K562 (cell line): ENCODE measurements at regions not wholly inside any gene's neighbourhood (a gene's known extent, or its start where the extent isn't known, plus 50 kb on each side); places are given as distances from the start of the nearest gene placed in this dataset.

Source experiments
- ATAC-seq: fragments of 200-7000 bp; cut with Tn5 transposase; 3 replicates; pipeline ENCODE4 v1.9.1; 2020; ENCODE audit warnings: moderate library complexity
- BruUV-seq: library from RNA; stranded (reverse); fragments of 400-500 nt; replicated peaks from 2 replicates; lab custom pipeline; 2021; lab: Mats Ljungman, UMichigan
- CTCF ChIA-PET: fragments of 300-600 bp; formaldehyde crosslinking; extraction: SDS; loops from one replicate; lab custom pipeline; 2021; ENCODE audit warnings: low intra/inter-chr PET ratio; lab: Yijun Ruan, JAX
- POLR2A ChIA-PET: fragments of 300-600, 350-650 bp; sonication (Branson Sonifier 250); formaldehyde crosslinking; extraction: SDS; loops from one replicate; lab custom pipeline; 2021; ENCODE audit warnings: antibody characterized with exemption, inconsistent platforms; lab: Yijun Ruan, JAX
- DNase-seq, 4 experiments: peaks; one replicate each; pipeline versions ENCODE4 v3.0.0 to v3.0.0-alpha.2; 2011 to 2018; ENCODE audit warnings: low spot score in 3 of 4, mixed read lengths in 3 of 4; ENCODE audit errors: extremely low read depth in 1 of 4
- FAIRE-seq: peaks from 2 replicates; lab custom pipeline; 2011; peaks lifted over from hg19 to GRCh38; lab: Jason Lieb, UNC
- H2AFZ ChIP-seq: 2 replicates; pipeline ENCODE4 v1.6.0; 2011; ENCODE audit warnings: low read depth, low read length, control low read depth, inconsistent platforms
- H3K27ac ChIP-seq: fragments of 200-600 bp; 3 replicates; pipeline ENCODE4 v1.8.0; 2011; ENCODE audit warnings: low read depth, mild to moderate bottlenecking, control low read depth, inconsistent platforms, low read length, moderate library complexity, mixed read lengths; ENCODE audit errors: extremely low read depth
- H3K27me3 ChIP-seq, 2 experiments: fragments of 300-600 bp in 1 of 2; 2 replicates in 1 of 2; 3 replicates in 1 of 2; pipeline versions ENCODE4 v1.6.0 to v1.8.0; 2011; ENCODE audit warnings: inconsistent platforms in 2 of 2, low read length in 2 of 2, mild to moderate bottlenecking in 1 of 2, mixed read lengths in 1 of 2, moderate library complexity in 1 of 2; ENCODE audit not compliant: control insufficient read depth in 2 of 2, insufficient read depth in 2 of 2
- H3K36me3 ChIP-seq: fragments of 300-600 bp; 3 replicates; pipeline ENCODE4 v1.8.0; 2011; ENCODE audit warnings: mild to moderate bottlenecking, low read length, inconsistent platforms; ENCODE audit not compliant: control insufficient read depth, insufficient read depth
- H3K4me1 ChIP-seq, 2 experiments: fragments of 200-600 bp in 1 of 2; replicated peaks in 1 of 2; 2 replicates in 1 of 2; 3 replicates in 1 of 2; pipeline versions ENCODE4 v1.5.1 to v1.8.0; 2011; ENCODE audit warnings: inconsistent platforms in 2 of 2, low read length in 2 of 2, mild to moderate bottlenecking in 1 of 2, mixed read lengths in 1 of 2, moderate library complexity in 1 of 2; ENCODE audit not compliant: control insufficient read depth in 2 of 2, insufficient read depth in 2 of 2
- H3K4me2 ChIP-seq: 2 replicates; pipeline ENCODE4 v1.6.1; 2011; ENCODE audit warnings: low read length, control low read depth, inconsistent platforms, mixed read lengths; ENCODE audit not compliant: insufficient read depth
- H3K4me3 ChIP-seq: fragments of 200-600 bp; sonication (generic), shearing (Covaris generic); 2 replicates; pipeline ENCODE4 v1.5.1; 2016; ENCODE audit warnings: control low read depth, inconsistent platforms
- H3K79me2 ChIP-seq: fragments of 200-600 bp; 3 replicates; pipeline ENCODE4 v1.8.0; 2011; ENCODE audit warnings: low read length, inconsistent platforms; ENCODE audit not compliant: control insufficient read depth, insufficient read depth
- H3K9ac ChIP-seq, 2 experiments: 2 replicates each; pipeline versions ENCODE4 v1.6.0 to v1.6.1; 2011; ENCODE audit warnings: low read depth in 2 of 2, low read length in 2 of 2, control low read depth in 1 of 2, inconsistent platforms in 1 of 2, mild to moderate bottlenecking in 1 of 2, mixed read lengths in 1 of 2; ENCODE audit not compliant: insufficient read depth in 1 of 2
- H3K9me1 ChIP-seq: one replicate; pipeline ENCODE4 v1.6.0; 2011; ENCODE audit warnings: inconsistent platforms, mild to moderate bottlenecking, low read length, moderate library complexity; ENCODE audit not compliant: control insufficient read depth, insufficient read depth
- H3K9me3 ChIP-seq: replicated peaks from 2 replicates; pipeline ENCODE4 v1.5.1; 2011; ENCODE audit warnings: low read depth, low read length, inconsistent platforms; ENCODE audit not compliant: control insufficient read depth, insufficient read depth
- H4K20me1 ChIP-seq: replicated peaks from 2 replicates; pipeline ENCODE4 v1.6.1; 2011; ENCODE audit warnings: low read length, inconsistent platforms, mixed read lengths; ENCODE audit not compliant: control insufficient read depth, insufficient read depth
- ATF2 ChIP-seq: sonication (generic); formaldehyde crosslinking; IDR thresholded peaks from 2 replicates; pipeline ENCODE4 v1.8.1; 2022; ENCODE audit warnings: missing genetic modification reagents
- ATF3 ChIP-seq, 2 experiments: fragments of 450-650 bp in 1 of 2; sonication (generic) in 1 of 2; formaldehyde crosslinking in 1 of 2; IDR thresholded peaks in 1 of 2; conservative IDR thresholded peaks in 1 of 2; 2 replicates each; pipeline versions ENCODE4 v1.6.1 to v1.8.1; 2016 to 2023; ENCODE audit warnings: mild to moderate bottlenecking in 2 of 2, moderate library complexity in 2 of 2, inconsistent platforms in 1 of 2, missing genetic modification reagents in 1 of 2
- DACH1 ChIP-seq: fragments of 450-650 bp; IDR thresholded peaks from 2 replicates; pipeline ENCODE4 v1.6.1; 2018; ENCODE audit not compliant: partially characterized antibody
- FOXJ2 ChIP-seq: fragments of 200-800 bp; sonication (Bioruptor generic); IDR thresholded peaks from 2 replicates; pipeline ENCODE4 v1.6.1; 2016; ENCODE audit warnings: missing genetic modification characterization, missing compliant biosample characterization
- HOXB6 ChIP-seq: fragments of 250-450 bp; sonication (Bioruptor Pico); IDR thresholded peaks from 2 replicates; pipeline ENCODE4 v1.5.1; 2022; ENCODE audit warnings: mild to moderate bottlenecking, borderline replicate concordance
- MTA1 ChIP-seq: fragments of 450-650 bp; IDR thresholded peaks from 2 replicates; pipeline ENCODE4 v1.6.1; 2017; ENCODE audit warnings: borderline replicate concordance
- NKRF ChIP-seq: fragments of 450-650 bp; IDR thresholded peaks from 2 replicates; pipeline ENCODE4 v1.6.1; 2016; ENCODE audit warnings: borderline replicate concordance
- RFX1 ChIP-seq: fragments of 450-650 bp; IDR thresholded peaks from 2 replicates; pipeline ENCODE4 v1.6.1; 2016; ENCODE audit warnings: mild to moderate bottlenecking, moderate library complexity
- UBTF ChIP-seq, 2 experiments: IDR thresholded peaks; 2 replicates each; pipeline ENCODE4 v1.6.1; 2012; ENCODE audit warnings: improper control_type of control experiment in 2 of 2, low read depth in 2 of 2, low read length in 2 of 2, borderline replicate concordance in 1 of 2
- ZNF23 ChIP-seq: fragments of 250-450 bp; sonication (Bioruptor Pico); IDR thresholded peaks from 2 replicates; pipeline ENCODE4 v1.4.0; 2020; ENCODE audit warnings: mild to moderate bottlenecking
- ZNF324 ChIP-seq: fragments of 250-450 bp; sonication (Bioruptor Pico); IDR thresholded peaks from 2 replicates; pipeline ENCODE4 v1.4.0; 2020; ENCODE audit warnings: mild to moderate bottlenecking
- ZNF668 ChIP-seq: fragments of 250-450 bp; sonication (Bioruptor Pico); IDR thresholded peaks from 2 replicates; pipeline ENCODE4 v1.8.0; 2022; ENCODE audit warnings: mild to moderate bottlenecking, inconsistent platforms
- WGBS: fragments of 100-300 bp; shearing (Covaris generic); methylation state at CpG from one replicate; pipeline ENCODE4 v1.1.6; 2016; ENCODE audit warnings: low coverage, mixed read lengths; ENCODE audit not compliant: insufficient coverage; ENCODE audit errors: missing lambda C conversion rate; 5-methylcytosine and 5-hydroxymethylcytosine counted together
- in situ Hi-C: fragments of 300-500 bp; cut with MboI; formaldehyde crosslinking; loops from 4 replicates; pipeline ENCODE4 v1.15.0; 2018; ENCODE audit warnings: inconsistent platforms, mixed read lengths
- intact Hi-C: fragments of 100-400 bp; cut with micrococcal nuclease; formaldehyde crosslinking; loops from 2 replicates; pipeline ENCODE4 v1.14.2; 2022

GRCh38 chr15:87478687-87479072 lies 777.9 kb downstream of the NTRK3 start (continued):
- TF ChIP-seq ATF2 (CRISPR knock-in tag) (no peak), HOXB6 (CRISPR knock-in tag) (no peak)

- no peaks in the 10 kb centered on the region for H3K9me1 ChIP-seq
- peaks cover 5% of the 10 kb centered on the region; the same call in 1 of the 3 replicates for H3K36me3 ChIP-seq
- no peaks in the 10 kb centered on the region for H3K27me3 ChIP-seq
- peaks cover 0 to 5% of the 10 kb centered on the region in 2 experiments; a peak in 2 of 5 replicates for H3K4me1 ChIP-seq
- H2AFZ ChIP-seq: no peak overlapping the region
- DNase-seq: peak in 2 of 4 experiments; percentile 14 to 17
- BruUV-seq: no TSS peak
- ATAC-seq: peak; percentile 69
- no peak for FAIRE-seq
- H3K4me2 ChIP-seq: no peak overlapping the region; the same call in 1 of the 2 replicates
- no peaks in the 10 kb centered on the region for H3K79me2 ChIP-seq
- peak overlapping the region; percentile 26; the same call in 1 of the 3 replicates for H3K27ac ChIP-seq
- WGBS: 34% methylated on average over 8 of the region's 8 CpGs
- intact Hi-C loops (no loop called here), in situ Hi-C loops (no loop called here)
- CTCF ChIA-PET: interaction anchor here (0.6 kb wide), 1 partner anchor 759 kb away, joined by 3 read pairs; no protein-coding TSS in a partner anchor
- H4K20me1 ChIP-seq: no peaks in the 10 kb centered on the region; the same call in 1 of the 2 replicates
- H3K4me3 ChIP-seq: no peak overlapping the region
- H3K9ac ChIP-seq: no peak overlapping the region
- POLR2A ChIA-PET: interaction anchor here (1.2 kb wide), 1 partner anchor 15 kb away, joined by 3 read pairs; no protein-coding TSS in a partner anchor
- H3K9me3 ChIP-seq: no peaks in the 10 kb centered on the region
- TF ChIP-seq RFX1 (peak; percentile 84), NKRF (no peak), DACH1 (no peak), FOXJ2 (tag) (peak; percentile 95), MTA1 (no peak), ZNF23 (no peak), ZNF668 (CRISPR knock-in tag) (no peak), UBTF (IDR thresholded peaks at IDR 0.05; ENCODE audit: borderline replicate concordance in 1 of 2, low read depth in 2 of 2, low read length in 2 of 2) (no peak), ZNF324 (no peak), ATF3 (IDR thresholded peaks at IDR 0.05) (peak; percentile 60; the same call in 1 of the 2 replicates), ATF3 (CRISPR knock-in tag; conservative IDR thresholded peaks at IDR 0.05) (no peak)
Measured at GRCh38 chr15:87477737-87478686, 778.5 kb downstream of the NTRK3 start.
